IMR-90 (cell line): ENCODE measurements at regions not wholly inside any gene's neighbourhood (a gene's known extent, or its start where the extent isn't known, plus 50 kb on each side); places are given as distances from the start of the nearest gene placed in this dataset.

Experiments used
- ATAC-seq: fragments of 200-7000 bp; cut with Tn5 transposase; 2 replicates; pipeline ENCODE4 v1.9.1; 2020; ENCODE audit warnings: low read depth, mild to moderate bottlenecking, moderate library complexity
- BruUV-seq: library from RNA; stranded (reverse); fragments of 400-500 nt; replicated peaks from 2 replicates; lab custom pipeline; 2021; lab: Mats Ljungman, UMichigan
- CTCF ChIA-PET: fragments of 300-600 bp; formaldehyde crosslinking; extraction: SDS; loops from one replicate; lab custom pipeline; 2021; ENCODE audit warnings: antibody characterized with exemption; lab: Yijun Ruan, JAX
- POLR2A ChIA-PET: fragments of 300-600 bp; sonication (Branson Sonifier 250); formaldehyde crosslinking; loops from one replicate; lab custom pipeline; 2022; ENCODE audit warnings: antibody characterized with exemption; ENCODE audit not compliant: unreplicated experiment; lab: Charles Lee
- DNase-seq: peaks from one replicate; pipeline ENCODE4 v3.0.0; 2013
- H2AFZ ChIP-seq: replicated peaks from 2 replicates; pipeline ENCODE3; 2013; ENCODE audit warnings: low read length, mild to moderate bottlenecking; ENCODE audit not compliant: poor library complexity
- H2AK5ac ChIP-seq: 2 replicates; pipeline ENCODE4 v1.6.1; 2013; ENCODE audit warnings: low read depth, low read length, inconsistent platforms
- H2AK9ac ChIP-seq: replicated peaks from 2 replicates; pipeline ENCODE3; 2013; ENCODE audit warnings: mild to moderate bottlenecking, low read depth, low read length, moderate library complexity; ENCODE audit not compliant: poor library complexity
- H2BK120ac ChIP-seq: 2 replicates; pipeline ENCODE4 v1.6.1; 2013; ENCODE audit warnings: low read depth, low read length, inconsistent platforms
- H2BK15ac ChIP-seq: 3 replicates; pipeline ENCODE4 v1.6.1; 2013; ENCODE audit warnings: low read depth, low read length, inconsistent platforms
- H2BK20ac ChIP-seq: 2 replicates; pipeline ENCODE4 v1.6.1; 2013; ENCODE audit warnings: low read depth, mild to moderate bottlenecking, inconsistent platforms, low read length, moderate library complexity
- H2BK5ac ChIP-seq: 2 replicates; pipeline ENCODE4 v1.6.1; 2013; ENCODE audit warnings: mild to moderate bottlenecking, low read depth, low read length, inconsistent platforms; ENCODE audit not compliant: poor library complexity, severe bottlenecking
- H3K14ac ChIP-seq: replicated peaks from 2 replicates; pipeline ENCODE4 v1.6.1; 2013; ENCODE audit warnings: low read depth, low read length, inconsistent platforms
- H3K18ac ChIP-seq: 2 replicates; pipeline ENCODE4 v1.6.1; 2013; ENCODE audit warnings: low read depth, low read length, control low read depth
- H3K23ac ChIP-seq: 2 replicates; pipeline ENCODE4 v1.6.1; 2013; ENCODE audit warnings: low read depth, low read length, inconsistent platforms
- H3K27ac ChIP-seq: 2 replicates; pipeline ENCODE4 v1.5.1; 2013; ENCODE audit warnings: mild to moderate bottlenecking, control low read depth, low read length; ENCODE audit not compliant: insufficient read depth
- H3K27me3 ChIP-seq: 2 replicates; pipeline ENCODE4 v1.6.1; 2013; ENCODE audit warnings: low read length; ENCODE audit not compliant: control insufficient read depth, insufficient read depth
- H3K36me3 ChIP-seq: 2 replicates; pipeline ENCODE4 v1.6.1; 2013; ENCODE audit warnings: low read length, mixed read lengths; ENCODE audit not compliant: control insufficient read depth, insufficient read depth
- H3K4ac ChIP-seq: 2 replicates; pipeline ENCODE4 v1.6.1; 2013; ENCODE audit warnings: low read depth, low read length, inconsistent platforms
- H3K4me1 ChIP-seq: 2 replicates; pipeline ENCODE4 v1.6.1; 2013; ENCODE audit warnings: low read length, mixed read lengths; ENCODE audit not compliant: control insufficient read depth, insufficient read depth
- H3K4me2 ChIP-seq: 2 replicates; pipeline ENCODE4 v1.6.1; 2013; ENCODE audit warnings: low read depth, mild to moderate bottlenecking, control low read depth, low read length, moderate library complexity
- H3K4me3 ChIP-seq: 2 replicates; pipeline ENCODE4 v1.5.1; 2013; ENCODE audit warnings: low read depth, mild to moderate bottlenecking, control low read depth, low read length, moderate library complexity; ENCODE audit not compliant: insufficient read depth
- H3K56ac ChIP-seq: 2 replicates; pipeline ENCODE4 v1.6.1; 2013; ENCODE audit warnings: low read length, inconsistent platforms; ENCODE audit not compliant: insufficient read depth; ENCODE audit errors: extremely low read depth
- H3K79me1 ChIP-seq, 2 experiments: 2 replicates each; pipeline ENCODE4 v1.6.1; 2013; ENCODE audit warnings: low read length in 2 of 2, inconsistent platforms in 1 of 2, low read depth in 1 of 2
- H3K9ac ChIP-seq: 2 replicates; pipeline ENCODE4 v1.6.1; 2013; ENCODE audit warnings: low read depth, low read length, control low read depth
- H3K9me1 ChIP-seq: 2 replicates; pipeline ENCODE4 v1.6.1; 2013; ENCODE audit warnings: low read length, inconsistent platforms; ENCODE audit not compliant: insufficient read depth
- H3K9me3 ChIP-seq: 2 replicates; pipeline ENCODE4 v1.6.1; 2013; ENCODE audit warnings: low read length; ENCODE audit not compliant: control insufficient read depth, insufficient read depth
- H4K20me1 ChIP-seq: 2 replicates; pipeline ENCODE4 v1.6.1; 2013; ENCODE audit warnings: low read length, inconsistent platforms; ENCODE audit not compliant: insufficient read depth
- H4K5ac ChIP-seq: 2 replicates; pipeline ENCODE4 v1.6.1; 2013; ENCODE audit warnings: mild to moderate bottlenecking, low read depth, low read length, control low read depth
- H4K8ac ChIP-seq, 2 experiments: 2 replicates each; pipeline ENCODE4 v1.6.1; 2013; ENCODE audit warnings: low read depth in 2 of 2, low read length in 2 of 2, control low read depth in 1 of 2, inconsistent platforms in 1 of 2
- H4K91ac ChIP-seq: 2 replicates; pipeline ENCODE4 v1.6.1; 2013; ENCODE audit warnings: low read depth, low read length, inconsistent platforms; ENCODE audit not compliant: insufficient read depth
- CEBPB ChIP-seq: IDR thresholded peaks from 2 replicates; pipeline ENCODE4 v1.6.1; 2012; ENCODE audit warnings: low read depth, low read length, improper control_type of control experiment
- CHD1 ChIP-seq: IDR thresholded peaks from 2 replicates; pipeline ENCODE4 v1.6.1; 2012; ENCODE audit warnings: low read depth, low read length, improper control_type of control experiment
- MXI1 ChIP-seq: IDR thresholded peaks from 2 replicates; pipeline ENCODE4 v1.6.1; 2012; ENCODE audit warnings: low read depth, mild to moderate bottlenecking, low read length, moderate library complexity, borderline replicate concordance
- NFE2L2 ChIP-seq: fragments of 150-350 bp; IDR thresholded peaks from 2 replicates; pipeline ENCODE4 v1.6.1; 2016; ENCODE audit warnings: low read depth, mild to moderate bottlenecking, low read length
- POLR2A ChIP-seq: IDR thresholded peaks from 2 replicates; pipeline ENCODE4 v1.6.1; 2012; ENCODE audit warnings: mild to moderate bottlenecking, low read depth, low read length
- RAD21 ChIP-seq: IDR thresholded peaks from 2 replicates; pipeline ENCODE4 v1.6.1; 2012; ENCODE audit warnings: low read length, improper control_type of control experiment
- RCOR1 ChIP-seq: IDR thresholded peaks from 2 replicates; pipeline ENCODE4 v1.6.1; 2012; ENCODE audit warnings: mild to moderate bottlenecking, low read length, improper control_type of control experiment; ENCODE audit not compliant: insufficient replicate concordance
- RFX5 ChIP-seq: IDR thresholded peaks from 2 replicates; pipeline ENCODE4 v1.8.0; 2012; ENCODE audit warnings: low read depth, mild to moderate bottlenecking, low read length, moderate library complexity
- SMC3 ChIP-seq: fragments of 150-350 bp; IDR thresholded peaks from 2 replicates; pipeline ENCODE4 v1.6.1; 2016; ENCODE audit warnings: low read depth, mild to moderate bottlenecking, antibody characterized with exemption, low read length, moderate library complexity
- WGBS, 2 experiments: methylation state at CpG; one replicate each; pipeline versions ENCODE4 v1.1.5 to v1.1.7; 2013; ENCODE audit warnings: missing lambda C conversion rate in 2 of 2; ENCODE audit not compliant: insufficient read length in 1 of 2; ENCODE audit errors: extremely low coverage in 2 of 2; 5-methylcytosine and 5-hydroxymethylcytosine counted together
- dilution Hi-C: fragments of 300-500 bp; cut with HindIII; formaldehyde crosslinking; loops from one replicate; pipeline ENCODE4 v1.14.3; 2018; ENCODE audit warnings: low sequenced_read_pairs; ENCODE audit not compliant: unreplicated experiment
- in situ Hi-C: fragments of 300-500 bp; cut with MboI; formaldehyde crosslinking; loops from 3 replicates; pipeline ENCODE4 v1.14.3; 2019; ENCODE audit warnings: low sequenced_read_pairs, inconsistent platforms, mixed read lengths
- intact Hi-C: fragments of 100-400 bp; cut with micrococcal nuclease; formaldehyde crosslinking; loops from 2 replicates; pipeline ENCODE4 v1.10.0; 2022
- TF ChIP-seq, protein P1 (sequence below): conservative IDR thresholded peaks from 2 replicates; pipeline ENCODE4 v1.5.1; 2012; ENCODE audit warnings: mild to moderate bottlenecking, low read depth, low read length, improper control_type of control experiment

DNA sequence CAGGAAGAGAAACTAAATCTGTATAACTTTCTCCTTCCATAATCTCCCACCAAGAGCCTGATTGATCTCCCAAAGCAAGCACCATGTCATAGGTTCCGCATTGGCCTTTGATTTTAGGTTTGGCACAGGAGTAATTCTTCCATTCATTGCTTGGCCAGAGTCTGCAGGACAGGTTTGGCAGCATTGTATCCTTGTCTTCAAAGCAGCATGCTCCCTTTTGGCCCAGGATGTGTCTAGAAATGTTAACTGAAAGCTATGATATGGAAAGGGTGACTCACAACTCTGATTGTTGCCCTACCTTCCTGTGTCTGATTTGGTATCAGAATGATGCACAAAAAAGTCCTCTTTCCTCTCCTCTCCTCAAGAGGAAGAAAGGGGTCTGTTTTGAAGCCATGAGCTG is 824.3 kb upstream of the PRMT6 start:
- in situ Hi-C loops (no loop called here), intact Hi-C loops (no loop called here), dilution Hi-C loops (no loop called here)
- H2BK120ac ChIP-seq = no peak overlapping the region
- POLR2A ChIA-PET = no interaction called here
- H3K56ac ChIP-seq = no peak overlapping the region
- H2BK5ac ChIP-seq = no peak overlapping the region
- no peaks in the 10 kb centered on the region for H3K9me1 ChIP-seq
- H3K4me3 ChIP-seq = no peak overlapping the region
- no peak overlapping the region for H4K8ac ChIP-seq
- no peak overlapping the region for H2BK20ac ChIP-seq
- H2BK15ac ChIP-seq = no peak overlapping the region
- no peaks in the 10 kb centered on the region for H3K27me3 ChIP-seq
- no peak overlapping the region for H3K4me2 ChIP-seq
- no peaks in the 10 kb centered on the region for H3K36me3 ChIP-seq
- WGBS, 2 experiments = no CpG with 5 or more reads among the region's 1 CpG
- no peak overlapping the region for H2AK5ac ChIP-seq
- no peak overlapping the region for H4K91ac ChIP-seq
- H3K79me1 ChIP-seq = no peaks in the 10 kb centered on the region
- no peaks in the 10 kb centered on the region for H4K20me1 ChIP-seq
- no peak overlapping the region for H2AFZ ChIP-seq
- H3K9ac ChIP-seq = no peak overlapping the region
- H3K23ac ChIP-seq = no peak overlapping the region
- BruUV-seq = no TSS peak
- no peak overlapping the region for H2AK9ac ChIP-seq
- peaks cover 9% of the 10 kb centered on the region; the same call in 1 of the 2 replicates for H3K9me3 ChIP-seq
- H4K5ac ChIP-seq = no peak overlapping the region
- ATAC-seq = no peak
- H3K27ac ChIP-seq = no peak overlapping the region
- no peak overlapping the region for H3K4ac ChIP-seq
- no peak for DNase-seq
- TF ChIP-seq MXI1 = no peak
- no peak for TF ChIP-seq CHD1
- no peak for TF ChIP-seq RFX5
- no peak for TF ChIP-seq RAD21
- no peak for TF ChIP-seq POLR2A
- no peak for TF ChIP-seq SMC3
- TF ChIP-seq NFE2L2 = no peak
- TF ChIP-seq CEBPB = no peak
- TF ChIP-seq, protein P1, sequence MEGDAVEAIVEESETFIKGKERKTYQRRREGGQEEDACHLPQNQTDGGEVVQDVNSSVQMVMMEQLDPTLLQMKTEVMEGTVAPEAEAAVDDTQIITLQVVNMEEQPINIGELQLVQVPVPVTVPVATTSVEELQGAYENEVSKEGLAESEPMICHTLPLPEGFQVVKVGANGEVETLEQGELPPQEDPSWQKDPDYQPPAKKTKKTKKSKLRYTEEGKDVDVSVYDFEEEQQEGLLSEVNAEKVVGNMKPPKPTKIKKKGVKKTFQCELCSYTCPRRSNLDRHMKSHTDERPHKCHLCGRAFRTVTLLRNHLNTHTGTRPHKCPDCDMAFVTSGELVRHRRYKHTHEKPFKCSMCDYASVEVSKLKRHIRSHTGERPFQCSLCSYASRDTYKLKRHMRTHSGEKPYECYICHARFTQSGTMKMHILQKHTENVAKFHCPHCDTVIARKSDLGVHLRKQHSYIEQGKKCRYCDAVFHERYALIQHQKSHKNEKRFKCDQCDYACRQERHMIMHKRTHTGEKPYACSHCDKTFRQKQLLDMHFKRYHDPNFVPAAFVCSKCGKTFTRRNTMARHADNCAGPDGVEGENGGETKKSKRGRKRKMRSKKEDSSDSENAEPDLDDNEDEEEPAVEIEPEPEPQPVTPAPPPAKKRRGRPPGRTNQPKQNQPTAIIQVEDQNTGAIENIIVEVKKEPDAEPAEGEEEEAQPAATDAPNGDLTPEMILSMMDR = no peak
- no peak for TF ChIP-seq RCOR1
- no peak overlapping the region for H3K18ac ChIP-seq
- H3K14ac ChIP-seq = no peak overlapping the region
- H3K4me1 ChIP-seq = no peaks in the 10 kb centered on the region
- CTCF ChIA-PET = no interaction called here
